SH-SY5Y (cell line): ENCODE measurements at regions not wholly inside any gene's neighbourhood (a gene's known extent, or its start where the extent isn't known, plus 50 kb on each side); places are given as distances from the start of the nearest gene placed in this dataset.

Source experiments
- GATA2 ChIP-seq: IDR thresholded peaks from 2 replicates; pipeline ENCODE4 v1.6.1; 2011; ENCODE audit warnings: mild to moderate bottlenecking, low read depth, low read length
- GATA3 ChIP-seq: IDR thresholded peaks from 2 replicates; pipeline ENCODE4 v1.6.1; 2011; ENCODE audit warnings: low read depth, mild to moderate bottlenecking, low read length, moderate library complexity

- no peak for TF ChIP-seq GATA3
- no peak for TF ChIP-seq GATA2
Observed at GRCh38 chr17:30720013-30720471, 104.5 kb downstream of the CRLF3 start.

- TF ChIP-seq GATA3 (no peak), GATA2 (no peak)
Observed at GRCh38 chr17:30717291-30718098, 107.0 kb downstream of the CRLF3 start.

GRCh38 chr17:30716461-30717290 lies 107.8 kb downstream of the CRLF3 start:
- TF ChIP-seq GATA3, result no peak

- TF ChIP-seq GATA3 (no peak), GATA2 (no peak)
Observed at GRCh38 chr17:30701498-30701989, 122.9 kb downstream of the CRLF3 start.

- TF ChIP-seq GATA2 (no peak), GATA3 (no peak)
Observed at GRCh38 chr17:30696234-30696633, 128.3 kb downstream of the CRLF3 start.

GRCh38 chr17:30677550-30678249 lies 146.8 kb downstream of the CRLF3 start:
- no peak for TF ChIP-seq GATA3
- no peak for TF ChIP-seq GATA2

- no peak for TF ChIP-seq GATA3
- no peak for TF ChIP-seq GATA2
Observed at GRCh38 chr17:30605523-30605922, 128.3 kb downstream of the GOSR1 start.

GRCh38 chr17:30605027-30605426 lies 127.8 kb downstream of the GOSR1 start:
- TF ChIP-seq GATA3 (no peak), GATA2 (no peak)

- TF ChIP-seq GATA2, result no peak
- no peak for TF ChIP-seq GATA3
Observed at GRCh38 chr17:30600830-30601494, 123.8 kb downstream of the GOSR1 start.

- TF ChIP-seq GATA3 (no peak), GATA2 (no peak)
Observed at GRCh38 chr17:30600060-30600829, 123.0 kb downstream of the GOSR1 start.

- TF ChIP-seq GATA3 (no peak), GATA2 (peak; percentile 62)
Observed at GRCh38 chr17:30599428-30600059, 122.3 kb downstream of the GOSR1 start.

GRCh38 chr17:30597776-30598288 lies 120.6 kb downstream of the GOSR1 start:
- TF ChIP-seq GATA3 (no peak), GATA2 (no peak)
